ENCODE measurements at regions not wholly inside any gene's neighbourhood (a gene's known extent, or its start where the extent isn't known, plus 50 kb on each side); places are given as distances from the start of the nearest gene placed in this dataset.

DNA sequence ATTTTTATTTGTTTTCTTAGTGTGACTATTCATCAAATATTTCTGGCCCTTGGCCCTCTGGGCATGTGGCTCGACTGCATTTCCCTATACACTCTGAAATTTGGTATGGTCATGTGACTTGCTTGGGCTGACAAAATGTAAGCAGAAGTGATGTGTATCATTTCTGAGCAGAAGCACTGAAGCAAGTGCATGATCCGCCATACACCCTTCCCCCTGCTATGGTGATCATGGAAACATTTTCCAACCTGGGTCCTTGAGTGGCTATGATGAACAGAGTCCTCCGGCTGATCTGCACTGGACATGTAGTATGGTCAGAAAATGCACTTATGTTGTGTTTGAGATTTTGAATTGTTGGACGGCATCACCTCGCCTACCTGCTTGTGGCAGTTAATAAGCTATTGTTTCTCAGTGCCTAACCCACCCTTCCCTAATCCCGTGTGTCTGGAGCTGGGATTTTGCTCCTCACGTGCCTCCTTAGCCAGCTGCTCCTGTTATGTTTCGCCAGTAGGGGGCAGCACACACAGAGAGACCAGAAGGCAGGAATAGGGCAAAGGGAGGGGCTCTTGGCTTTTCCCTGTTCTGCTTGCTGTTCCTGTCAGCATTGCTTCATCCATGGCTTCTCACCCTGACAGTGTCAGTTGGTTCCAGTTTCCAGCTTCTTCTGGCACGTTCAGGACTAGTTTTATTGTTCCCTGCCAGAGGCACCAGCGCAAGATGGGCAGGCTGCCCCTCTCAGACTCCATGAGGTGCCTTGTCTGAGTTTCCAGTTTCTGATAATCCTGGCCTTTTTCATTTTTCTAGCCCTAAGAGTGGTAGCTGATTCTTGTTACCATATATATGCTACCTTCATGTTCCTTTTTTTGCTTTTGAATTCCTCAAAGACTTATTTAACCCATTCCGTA is 207.4 kb downstream of the ARL6IP6 start:
- TF ChIP-seq, protein P1, sequence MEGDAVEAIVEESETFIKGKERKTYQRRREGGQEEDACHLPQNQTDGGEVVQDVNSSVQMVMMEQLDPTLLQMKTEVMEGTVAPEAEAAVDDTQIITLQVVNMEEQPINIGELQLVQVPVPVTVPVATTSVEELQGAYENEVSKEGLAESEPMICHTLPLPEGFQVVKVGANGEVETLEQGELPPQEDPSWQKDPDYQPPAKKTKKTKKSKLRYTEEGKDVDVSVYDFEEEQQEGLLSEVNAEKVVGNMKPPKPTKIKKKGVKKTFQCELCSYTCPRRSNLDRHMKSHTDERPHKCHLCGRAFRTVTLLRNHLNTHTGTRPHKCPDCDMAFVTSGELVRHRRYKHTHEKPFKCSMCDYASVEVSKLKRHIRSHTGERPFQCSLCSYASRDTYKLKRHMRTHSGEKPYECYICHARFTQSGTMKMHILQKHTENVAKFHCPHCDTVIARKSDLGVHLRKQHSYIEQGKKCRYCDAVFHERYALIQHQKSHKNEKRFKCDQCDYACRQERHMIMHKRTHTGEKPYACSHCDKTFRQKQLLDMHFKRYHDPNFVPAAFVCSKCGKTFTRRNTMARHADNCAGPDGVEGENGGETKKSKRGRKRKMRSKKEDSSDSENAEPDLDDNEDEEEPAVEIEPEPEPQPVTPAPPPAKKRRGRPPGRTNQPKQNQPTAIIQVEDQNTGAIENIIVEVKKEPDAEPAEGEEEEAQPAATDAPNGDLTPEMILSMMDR (IDR thresholded peaks at IDR 0.05), result peak; percentile 69
- TF ChIP-seq ZFX (IDR thresholded peaks at IDR 0.05; ENCODE audit: borderline replicate concordance), result no peak

Data from 22Rv1 (cell line).